Mucosa of stomach (tissue), 1 donor: ENCODE measurements at regions not wholly inside any gene's neighbourhood (a gene's known extent, or its start where the extent isn't known, plus 50 kb on each side); places are given as distances from the start of the nearest gene placed in this dataset.

Experiments
- H3K27me3 ChIP-seq: one replicate; pipeline ENCODE4 v1.7.0; 2013; ENCODE audit warnings: mild to moderate bottlenecking, low read length; ENCODE audit not compliant: control insufficient read depth, insufficient read depth
- H3K36me3 ChIP-seq: one replicate; pipeline ENCODE4 v1.7.0; 2013; ENCODE audit warnings: low read length; ENCODE audit not compliant: control insufficient read depth, insufficient read depth
- H3K4me1 ChIP-seq: one replicate; pipeline ENCODE4 v1.7.0; 2013; ENCODE audit warnings: mild to moderate bottlenecking, low read length; ENCODE audit not compliant: control insufficient read depth, insufficient read depth
- H3K4me3 ChIP-seq: one replicate; pipeline ENCODE4 v1.7.0; 2013; ENCODE audit warnings: low read length
- H3K9ac ChIP-seq: one replicate; pipeline ENCODE4 v1.7.0; 2013; ENCODE audit warnings: mild to moderate bottlenecking, low read length, moderate library complexity
- H3K9me3 ChIP-seq: one replicate; pipeline ENCODE4 v1.7.0; 2013; ENCODE audit warnings: mild to moderate bottlenecking, low read length, moderate library complexity; ENCODE audit not compliant: control insufficient read depth
- donor health status: Pancreatic carcinoma.

- H3K9me3 ChIP-seq: no peaks in the 10 kb centered on the region
- H3K27me3 ChIP-seq: no peaks in the 10 kb centered on the region
- no peak overlapping the region for H3K4me3 ChIP-seq
- no peak overlapping the region for H3K9ac ChIP-seq
- no peaks in the 10 kb centered on the region for H3K4me1 ChIP-seq
- H3K36me3 ChIP-seq: no peaks in the 10 kb centered on the region
Observed at GRCh38 chr2:212677466-212677865, 138.9 kb upstream of the ERBB4 start.

GRCh38 chr2:212672186-212672585 is 133.6 kb upstream of the ERBB4 start:
- Histone ChIP-seq H3K4me3 (no peak overlapping the region), H3K9ac (no peak overlapping the region), H3K36me3 (no peaks in the 10 kb centered on the region), H3K4me1 (no peaks in the 10 kb centered on the region), H3K27me3 (no peaks in the 10 kb centered on the region), H3K9me3 (no peaks in the 10 kb centered on the region)

DNA sequence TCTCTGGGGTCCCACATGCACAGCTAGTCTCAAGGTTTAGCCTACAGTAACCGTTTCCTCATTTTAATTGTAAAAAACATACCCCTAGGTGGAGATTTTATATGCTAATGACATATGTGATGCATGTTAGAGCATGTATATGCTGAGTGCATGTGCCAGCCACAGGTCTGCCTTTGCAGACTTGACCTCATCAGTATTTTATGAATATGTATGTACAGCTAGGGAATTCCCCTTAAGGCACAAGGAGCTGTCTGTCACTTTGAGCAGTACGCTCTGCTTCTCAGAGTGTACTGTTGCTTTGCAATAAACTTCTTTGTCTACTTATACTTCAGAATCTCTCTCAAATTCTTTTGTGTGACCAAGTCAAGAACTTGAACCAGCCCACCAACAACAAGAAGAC is 131.2 kb upstream of the ERBB4 start:
- no peaks in the 10 kb centered on the region for H3K4me1 ChIP-seq
- no peaks in the 10 kb centered on the region for H3K27me3 ChIP-seq
- no peaks in the 10 kb centered on the region for H3K36me3 ChIP-seq
- no peaks in the 10 kb centered on the region for H3K9me3 ChIP-seq
- H3K4me3 ChIP-seq: no peak overlapping the region
- no peak overlapping the region for H3K9ac ChIP-seq

GRCh38 chr2:212667751-212668316 is 129.2 kb upstream of the ERBB4 start:
- Histone ChIP-seq H3K4me3 (no peak overlapping the region), H3K9me3 (no peaks in the 10 kb centered on the region), H3K9ac (no peak overlapping the region), H3K27me3 (no peaks in the 10 kb centered on the region), H3K36me3 (no peaks in the 10 kb centered on the region), H3K4me1 (no peaks in the 10 kb centered on the region)

DNA sequence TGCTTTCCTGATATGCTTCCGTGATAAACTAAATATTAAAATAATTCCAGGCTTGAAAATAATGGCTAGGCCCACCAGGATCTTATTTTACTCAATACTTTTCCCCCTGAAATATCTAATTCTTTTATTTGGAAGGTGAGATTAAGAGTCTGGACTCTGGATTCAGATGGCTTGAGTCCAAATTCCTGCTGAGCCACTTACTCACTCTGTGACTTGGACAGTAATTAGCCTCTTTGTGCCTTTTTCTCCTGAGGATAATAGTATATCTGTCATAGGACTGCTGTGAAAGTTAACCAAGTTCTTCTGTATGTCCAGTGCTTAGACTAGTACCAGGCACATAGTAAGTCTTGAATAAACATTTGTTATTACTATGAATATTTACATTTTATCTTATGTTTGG is 127.3 kb upstream of the ERBB4 start:
- no peaks in the 10 kb centered on the region for H3K36me3 ChIP-seq

DNA sequence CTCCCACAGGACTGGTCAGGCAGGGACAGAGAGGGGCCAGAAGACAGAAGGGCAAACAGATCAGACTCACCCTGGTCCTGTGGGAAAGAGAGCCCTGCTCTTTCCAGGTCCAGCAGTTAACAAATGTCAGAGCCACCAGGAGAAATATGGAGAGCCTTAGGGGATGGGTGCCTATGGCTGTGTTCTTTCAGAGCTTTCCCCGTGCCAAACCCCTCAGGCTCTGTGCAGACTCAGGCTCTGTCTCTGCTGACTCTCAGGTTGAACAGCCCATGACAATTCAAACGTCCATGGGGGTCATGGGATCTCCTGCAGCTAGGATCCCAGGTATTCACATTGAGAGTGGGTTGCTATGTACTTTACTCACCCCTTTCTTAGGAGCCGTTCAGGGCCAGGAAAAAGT is 120.8 kb upstream of the ERBB4 start:
- Histone ChIP-seq H3K9ac (no peak overlapping the region), H3K27me3 (no peaks in the 10 kb centered on the region), H3K4me1 (no peaks in the 10 kb centered on the region), H3K9me3 (no peaks in the 10 kb centered on the region), H3K4me3 (no peak overlapping the region), H3K36me3 (no peaks in the 10 kb centered on the region)

More for the DNA sequence above, 127.3 kb upstream of the ERBB4 start:
- no peak overlapping the region for H3K4me3 ChIP-seq
- H3K9me3 ChIP-seq: no peaks in the 10 kb centered on the region
- no peak overlapping the region for H3K9ac ChIP-seq
- H3K4me1 ChIP-seq: no peaks in the 10 kb centered on the region
- no peaks in the 10 kb centered on the region for H3K27me3 ChIP-seq

- Histone ChIP-seq H3K4me3 (no peak overlapping the region), H3K4me1 (no peaks in the 10 kb centered on the region), H3K9ac (no peak overlapping the region)
Observed at GRCh38 chr2:212649646-212650045, 111.0 kb upstream of the ERBB4 start.

GRCh38 chr2:212646698-212647366 is 108.2 kb upstream of the ERBB4 start:
- no peaks in the 10 kb centered on the region for H3K27me3 ChIP-seq
- no peak overlapping the region for H3K4me3 ChIP-seq
- no peaks in the 10 kb centered on the region for H3K4me1 ChIP-seq
- H3K9ac ChIP-seq: no peak overlapping the region
- H3K9me3 ChIP-seq: no peaks in the 10 kb centered on the region
- no peaks in the 10 kb centered on the region for H3K36me3 ChIP-seq

More at GRCh38 chr2:212649646-212650045, 111.0 kb upstream of the ERBB4 start:
- H3K9me3 ChIP-seq: no peaks in the 10 kb centered on the region
- H3K36me3 ChIP-seq: no peaks in the 10 kb centered on the region
- H3K27me3 ChIP-seq: no peaks in the 10 kb centered on the region

GRCh38 chr2:212644195-212644837 is 105.7 kb upstream of the ERBB4 start:
- Histone ChIP-seq H3K27me3 (no peaks in the 10 kb centered on the region), H3K9ac (no peak overlapping the region), H3K36me3 (no peaks in the 10 kb centered on the region), H3K4me3 (no peak overlapping the region), H3K9me3 (no peaks in the 10 kb centered on the region), H3K4me1 (no peaks in the 10 kb centered on the region)

DNA sequence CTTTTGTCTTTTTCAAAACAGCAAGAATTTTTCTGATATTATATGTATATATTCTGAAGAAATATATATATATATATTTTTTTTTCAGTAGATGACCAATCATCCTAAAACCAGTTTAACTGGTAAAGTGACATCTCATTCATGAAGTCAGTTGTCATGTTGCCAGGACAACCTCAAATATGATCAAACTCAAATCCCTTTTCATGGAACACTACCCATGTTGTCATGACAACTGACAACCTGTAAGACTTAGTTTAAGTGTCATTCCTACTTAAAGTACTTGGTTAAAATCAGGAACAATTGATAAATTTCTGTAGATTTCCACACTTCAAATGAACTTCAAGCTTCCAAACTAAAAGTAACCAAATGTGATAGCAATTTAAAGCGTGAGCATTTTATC is 101.8 kb upstream of the ERBB4 start:
- H3K27me3 ChIP-seq: no peaks in the 10 kb centered on the region
- H3K4me1 ChIP-seq: no peaks in the 10 kb centered on the region
- no peak overlapping the region for H3K9ac ChIP-seq
- no peaks in the 10 kb centered on the region for H3K36me3 ChIP-seq
- H3K4me3 ChIP-seq: no peak overlapping the region
- no peaks in the 10 kb centered on the region for H3K9me3 ChIP-seq

- H3K27me3 ChIP-seq: no peaks in the 10 kb centered on the region
- no peaks in the 10 kb centered on the region for H3K4me1 ChIP-seq
- H3K9ac ChIP-seq: no peak overlapping the region
- no peaks in the 10 kb centered on the region for H3K9me3 ChIP-seq
- no peaks in the 10 kb centered on the region for H3K36me3 ChIP-seq
- H3K4me3 ChIP-seq: no peak overlapping the region
Observed at GRCh38 chr2:212638694-212639093, 100.1 kb upstream of the ERBB4 start.

DNA sequence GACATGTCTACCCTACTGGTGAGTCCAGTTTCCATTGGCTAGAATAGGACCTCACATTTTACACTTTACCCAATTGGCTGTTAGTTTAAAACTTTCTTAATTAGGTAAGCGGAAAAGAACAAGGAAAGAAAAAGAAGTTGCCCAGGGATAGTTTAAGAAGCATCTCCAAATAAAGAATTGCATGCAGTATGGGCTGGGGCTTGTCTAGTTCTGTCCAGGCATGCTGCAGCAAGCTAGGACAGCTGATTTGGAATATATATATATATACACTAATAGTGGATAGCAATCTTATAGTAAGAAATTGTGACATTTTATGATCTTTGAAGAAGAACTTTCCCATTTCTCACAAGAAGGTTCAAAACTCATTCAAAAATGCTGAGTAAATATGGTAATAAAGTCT is 90.0 kb upstream of the ERBB4 start:
- Histone ChIP-seq H3K9me3 (no peaks in the 10 kb centered on the region), H3K4me1 (no peaks in the 10 kb centered on the region), H3K27me3 (no peaks in the 10 kb centered on the region), H3K36me3 (no peaks in the 10 kb centered on the region), H3K9ac (no peak overlapping the region), H3K4me3 (no peak overlapping the region)
